Smooth muscle cell (in vitro differentiated cells): ENCODE measurements at regions not wholly inside any gene's neighbourhood (a gene's known extent, or its start where the extent isn't known, plus 50 kb on each side); places are given as distances from the start of the nearest gene placed in this dataset.
A peak's percentile ranks its signal among the peaks of the same experiment; 100 is the strongest.
"Not testable (repeated sequence)": the region's sequence is repeated elsewhere in the genome, so short reads cannot be mapped to it uniquely, and the experiment has no call there.

Experiments
- DNase-seq: peaks from one replicate; lab custom pipeline; 2025; ENCODE audit not compliant: unreplicated experiment; lab: John Stamatoyannopoulos, UW
- H2AFZ ChIP-seq: fragments of 200-600 bp; sonication (generic); 2 replicates; pipeline ENCODE4 v1.6.0; 2016; ENCODE audit warnings: antibody characterized with exemption, low read depth, mild to moderate bottlenecking
- H3F3A ChIP-seq: fragments of 200-600 bp; sonication (generic); 2 replicates; pipeline ENCODE4 v1.6.0; 2017; ENCODE audit warnings: antibody characterized with exemption, low read depth
- H3K27ac ChIP-seq: fragments of 200-600 bp; sonication (generic); 2 replicates; pipeline ENCODE4 v1.5.1; 2016; ENCODE audit warnings: low read depth, mild to moderate bottlenecking
- H3K27me3 ChIP-seq: fragments of 200-600 bp; sonication (generic); 2 replicates; pipeline ENCODE4 v1.6.1; 2016; ENCODE audit warnings: low read depth, mild to moderate bottlenecking
- H3K36me3 ChIP-seq: fragments of 200-600 bp; sonication (generic); 2 replicates; pipeline ENCODE4 v1.5.1; 2016; ENCODE audit warnings: low read depth
- H3K4me1 ChIP-seq: fragments of 200-600 bp; sonication (generic); 2 replicates; pipeline ENCODE4 v1.5.1; 2016; ENCODE audit warnings: low read depth
- H3K4me2 ChIP-seq: fragments of 200-600 bp; sonication (generic); 2 replicates; pipeline ENCODE4 v1.6.0; 2016; ENCODE audit warnings: mild to moderate bottlenecking
- H3K4me3 ChIP-seq: fragments of 200-600 bp; sonication (generic); 2 replicates; pipeline ENCODE4 v1.5.1; 2016; ENCODE audit warnings: mild to moderate bottlenecking
- H3K79me2 ChIP-seq: fragments of 200-600 bp; sonication (generic); 2 replicates; pipeline ENCODE4 v1.6.0; 2016; ENCODE audit warnings: low read depth, mild to moderate bottlenecking
- H3K9ac ChIP-seq: fragments of 200-600 bp; sonication (generic); 2 replicates; pipeline ENCODE4 v1.6.0; 2016; ENCODE audit warnings: low read depth
- H3K9me3 ChIP-seq: fragments of 200-600 bp; sonication (generic); replicated peaks from 2 replicates; pipeline ENCODE4 v1.5.1; 2016; ENCODE audit warnings: low read depth
- H4K20me1 ChIP-seq: fragments of 200-600 bp; sonication (generic); 2 replicates; pipeline ENCODE4 v1.6.0; 2016; ENCODE audit warnings: low read depth
- CTCF ChIP-seq: fragments of 200-600 bp; sonication (generic); IDR thresholded peaks from 2 replicates; pipeline ENCODE4 v1.5.1; 2017; ENCODE audit warnings: borderline replicate concordance, mild to moderate bottlenecking, antibody characterized with exemption; ENCODE audit not compliant: insufficient read depth, poor library complexity, severe bottlenecking
- WGBS: methylation state at CpG from one replicate; pipeline ENCODE4 v1.1.7; 2016; ENCODE audit warnings: low lambda C conversion rate; 5-methylcytosine and 5-hydroxymethylcytosine counted together

DNA sequence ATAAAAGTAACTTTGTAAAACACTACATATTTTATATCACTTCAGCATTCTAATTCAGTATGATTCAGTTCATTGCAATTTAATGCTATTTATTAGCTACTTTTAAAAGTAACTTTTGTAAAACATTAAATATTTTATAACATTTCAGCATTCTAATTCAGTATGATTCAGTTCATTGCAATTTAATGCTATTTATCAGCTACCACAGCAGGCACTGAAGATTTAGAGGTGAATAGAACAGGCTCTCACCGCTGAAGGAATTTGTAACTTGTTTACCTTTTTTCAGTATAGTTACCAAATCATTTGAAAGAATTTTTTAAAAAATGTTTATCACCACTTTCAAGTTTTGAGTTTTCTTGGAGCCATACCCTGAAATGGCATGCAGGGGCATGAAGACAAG lies 266.4 kb upstream of the DAB2 start:
- Histone ChIP-seq H3K27ac (no peak overlapping the region), H3K36me3 (no peaks in the 10 kb centered on the region), H3K27me3 (no peaks in the 10 kb centered on the region), H3K4me3 (no peak overlapping the region), H3K4me2 (no peak overlapping the region), H3F3A (no peaks in the 10 kb centered on the region), H2AFZ (no peak overlapping the region), H3K9ac (no peak overlapping the region), H4K20me1 (no peaks in the 10 kb centered on the region), H3K79me2 (no peaks in the 10 kb centered on the region), H3K9me3 (no peaks in the 10 kb centered on the region), H3K4me1 (no peaks in the 10 kb centered on the region)
- WGBS = 95% methylated on average over 1 of the region's 1 CpG
- DNase-seq = no peak
- no peak for TF ChIP-seq CTCF

- H4K20me1 ChIP-seq = no peaks in the 10 kb centered on the region
- no peaks in the 10 kb centered on the region for H3K4me1 ChIP-seq
- H3K27ac ChIP-seq = no peak overlapping the region
- no peaks in the 10 kb centered on the region for H3K79me2 ChIP-seq
- no peak for DNase-seq
- H3K9me3 ChIP-seq = no peaks in the 10 kb centered on the region
- TF ChIP-seq CTCF = no peak
- no peak overlapping the region for H3K4me3 ChIP-seq
- H2AFZ ChIP-seq = no peak overlapping the region
- no peak overlapping the region for H3K4me2 ChIP-seq
- no peaks in the 10 kb centered on the region for H3K36me3 ChIP-seq
- no peaks in the 10 kb centered on the region for H3F3A ChIP-seq
- H3K9ac ChIP-seq = no peak overlapping the region
- no peaks in the 10 kb centered on the region for H3K27me3 ChIP-seq
Measured at GRCh38 chr5:39689919-39690318, 265.1 kb upstream of the DAB2 start.

DNA sequence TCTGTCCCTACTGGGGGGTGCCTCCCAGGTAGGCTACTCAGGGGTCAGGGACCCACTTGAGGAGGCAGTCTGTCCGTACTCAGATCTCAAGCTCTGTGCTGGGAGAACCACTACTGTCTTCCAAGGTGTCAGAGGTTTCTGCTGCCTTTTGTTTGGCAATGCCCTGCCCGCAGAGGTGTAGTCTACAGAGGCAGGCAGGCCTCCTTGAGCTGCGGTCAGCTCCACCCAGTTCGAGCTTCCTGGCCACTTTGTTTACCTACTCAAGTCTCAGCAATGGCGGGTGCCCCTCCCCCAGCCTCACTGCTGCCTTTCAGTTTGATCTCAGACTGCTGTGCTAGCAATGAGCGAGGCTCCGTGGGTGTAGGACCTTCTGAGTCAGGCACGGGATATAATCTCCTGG lies 263.1 kb upstream of the DAB2 start:
- not testable (repeated sequence) for H4K20me1 ChIP-seq, H3K4me3 ChIP-seq, DNase-seq, H3K79me2 ChIP-seq, H3K9ac ChIP-seq, H3F3A ChIP-seq, H3K36me3 ChIP-seq, H2AFZ ChIP-seq, H3K27me3 ChIP-seq, H3K9me3 ChIP-seq, H3K27ac ChIP-seq, H3K4me1 ChIP-seq, H3K4me2 ChIP-seq
- WGBS = 87% methylated on average over 8 of the region's 8 CpGs

GRCh38 chr5:39680213-39680612 lies 255.4 kb upstream of the DAB2 start:
- Histone ChIP-seq H3K4me1 (peaks cover 7% of the 10 kb centered on the region), H3K4me2 (no peak overlapping the region), H3K27ac (no peak overlapping the region), H3K9me3 (no peaks in the 10 kb centered on the region), H4K20me1 (no peaks in the 10 kb centered on the region), H3K27me3 (no peaks in the 10 kb centered on the region), H3K4me3 (no peak overlapping the region), H2AFZ (peak overlapping the region; percentile 8), H3K36me3 (no peaks in the 10 kb centered on the region), H3F3A (no peaks in the 10 kb centered on the region), H3K9ac (no peak overlapping the region), H3K79me2 (no peaks in the 10 kb centered on the region)
- 89% methylated on average over 1 of the region's 1 CpG for WGBS
- no peak for DNase-seq
- no peak for TF ChIP-seq CTCF
